Trophoblast cell (in vitro differentiated cells and primary cell): ENCODE measurements at regions not wholly inside any gene's neighbourhood (a gene's known extent, or its start where the extent isn't known, plus 50 kb on each side); places are given as distances from the start of the nearest gene placed in this dataset.

Experiments
- DNase-seq, 2 donors: peaks; one replicate each; pipeline ENCODE4 v3.0.0-alpha.2; 2016
- H2AFZ ChIP-seq: 2 replicates; pipeline ENCODE4 v1.6.1; 2013; ENCODE audit warnings: low read length, moderate library complexity, mild to moderate bottlenecking; ENCODE audit not compliant: insufficient read depth, poor library complexity
- H2AK5ac ChIP-seq: 2 replicates; pipeline ENCODE4 v1.6.1; 2013; ENCODE audit warnings: mild to moderate bottlenecking, low read length
- H2BK120ac ChIP-seq: 2 replicates; pipeline ENCODE4 v1.6.1; 2013; ENCODE audit warnings: low read length, mild to moderate bottlenecking, moderate library complexity; ENCODE audit not compliant: insufficient read depth, poor library complexity
- H2BK12ac ChIP-seq: 2 replicates; pipeline ENCODE4 v1.6.1; 2013; ENCODE audit warnings: mild to moderate bottlenecking, low read length, moderate library complexity
- H2BK5ac ChIP-seq: 2 replicates; pipeline ENCODE4 v1.6.1; 2013; ENCODE audit warnings: low read length, low read depth, moderate library complexity, mild to moderate bottlenecking; ENCODE audit not compliant: poor library complexity
- H3K14ac ChIP-seq: 2 replicates; pipeline ENCODE4 v1.6.1; 2013; ENCODE audit warnings: mild to moderate bottlenecking, low read length
- H3K18ac ChIP-seq: 2 replicates; pipeline ENCODE4 v1.6.1; 2013; ENCODE audit warnings: mild to moderate bottlenecking, low read length
- H3K23ac ChIP-seq: 2 replicates; pipeline ENCODE4 v1.6.1; 2013; ENCODE audit warnings: low read length
- H3K27ac ChIP-seq: 2 replicates; pipeline ENCODE4 v1.5.1; 2013; ENCODE audit warnings: low read depth, mild to moderate bottlenecking, inconsistent platforms, low read length, moderate library complexity
- H3K27me3 ChIP-seq: 2 replicates; pipeline ENCODE4 v1.6.1; 2013; ENCODE audit warnings: inconsistent platforms, mild to moderate bottlenecking, low read length, moderate library complexity; ENCODE audit not compliant: insufficient read depth
- H3K36me3 ChIP-seq, 2 experiments: 1 replicate in 1 of 2; 2 replicates in 1 of 2; pipeline ENCODE4 v1.6.1; 2013; ENCODE audit warnings: low read length in 2 of 2, mild to moderate bottlenecking in 2 of 2, moderate library complexity in 1 of 2; ENCODE audit not compliant: insufficient read depth in 2 of 2, control insufficient read depth in 1 of 2
- H3K4ac ChIP-seq: 2 replicates; pipeline ENCODE4 v1.6.1; 2013; ENCODE audit warnings: low read depth, mild to moderate bottlenecking, low read length, moderate library complexity
- H3K4me1 ChIP-seq, 2 experiments: 1 replicate in 1 of 2; 2 replicates in 1 of 2; pipeline ENCODE4 v1.6.1; 2013; ENCODE audit warnings: low read length in 2 of 2, mild to moderate bottlenecking in 2 of 2, moderate library complexity in 1 of 2; ENCODE audit not compliant: insufficient read depth in 2 of 2, control insufficient read depth in 1 of 2
- H3K4me2 ChIP-seq: 2 replicates; pipeline ENCODE4 v1.6.1; 2013; ENCODE audit warnings: inconsistent platforms, mild to moderate bottlenecking, low read length, moderate library complexity
- H3K4me3 ChIP-seq: 2 replicates; pipeline ENCODE4 v1.5.1; 2013; ENCODE audit warnings: mild to moderate bottlenecking, low read depth, low read length, inconsistent platforms
- H3K79me1 ChIP-seq: one replicate; pipeline ENCODE4 v1.6.1; 2013; ENCODE audit warnings: low read length
- H3K79me2 ChIP-seq: 2 replicates; pipeline ENCODE4 v1.6.1; 2013; ENCODE audit warnings: low read length, mild to moderate bottlenecking; ENCODE audit not compliant: control insufficient read depth, insufficient read depth, poor library complexity
- H3K9ac ChIP-seq: 2 replicates; pipeline ENCODE4 v1.6.1; 2013; ENCODE audit warnings: mild to moderate bottlenecking, low read length
- H3K9me3 ChIP-seq: 2 replicates; pipeline ENCODE4 v1.6.1; 2013; ENCODE audit warnings: low read depth, mild to moderate bottlenecking, control low read depth, inconsistent platforms, low read length; ENCODE audit not compliant: insufficient read depth
- H4K12ac ChIP-seq: 2 replicates; pipeline ENCODE4 v1.6.1; 2013; ENCODE audit warnings: low read depth, mild to moderate bottlenecking, low read length, moderate library complexity
- H4K8ac ChIP-seq: 2 replicates; pipeline ENCODE4 v1.6.1; 2013; ENCODE audit warnings: low read depth, mild to moderate bottlenecking, low read length, moderate library complexity
- H4K91ac ChIP-seq: one replicate; pipeline ENCODE4 v1.6.1; 2013; ENCODE audit warnings: low read depth, mild to moderate bottlenecking, low read length, moderate library complexity
- WGBS: extraction: QIAGEN DNeasy Blood & Tissue Kit; methylation state at CpG from one replicate; pipeline ENCODE4 v1.1.7; 2013; ENCODE audit warnings: missing lambda C conversion rate; ENCODE audit not compliant: insufficient read length, insufficient coverage; ENCODE audit errors: extremely low coverage; 5-methylcytosine and 5-hydroxymethylcytosine counted together

DNA sequence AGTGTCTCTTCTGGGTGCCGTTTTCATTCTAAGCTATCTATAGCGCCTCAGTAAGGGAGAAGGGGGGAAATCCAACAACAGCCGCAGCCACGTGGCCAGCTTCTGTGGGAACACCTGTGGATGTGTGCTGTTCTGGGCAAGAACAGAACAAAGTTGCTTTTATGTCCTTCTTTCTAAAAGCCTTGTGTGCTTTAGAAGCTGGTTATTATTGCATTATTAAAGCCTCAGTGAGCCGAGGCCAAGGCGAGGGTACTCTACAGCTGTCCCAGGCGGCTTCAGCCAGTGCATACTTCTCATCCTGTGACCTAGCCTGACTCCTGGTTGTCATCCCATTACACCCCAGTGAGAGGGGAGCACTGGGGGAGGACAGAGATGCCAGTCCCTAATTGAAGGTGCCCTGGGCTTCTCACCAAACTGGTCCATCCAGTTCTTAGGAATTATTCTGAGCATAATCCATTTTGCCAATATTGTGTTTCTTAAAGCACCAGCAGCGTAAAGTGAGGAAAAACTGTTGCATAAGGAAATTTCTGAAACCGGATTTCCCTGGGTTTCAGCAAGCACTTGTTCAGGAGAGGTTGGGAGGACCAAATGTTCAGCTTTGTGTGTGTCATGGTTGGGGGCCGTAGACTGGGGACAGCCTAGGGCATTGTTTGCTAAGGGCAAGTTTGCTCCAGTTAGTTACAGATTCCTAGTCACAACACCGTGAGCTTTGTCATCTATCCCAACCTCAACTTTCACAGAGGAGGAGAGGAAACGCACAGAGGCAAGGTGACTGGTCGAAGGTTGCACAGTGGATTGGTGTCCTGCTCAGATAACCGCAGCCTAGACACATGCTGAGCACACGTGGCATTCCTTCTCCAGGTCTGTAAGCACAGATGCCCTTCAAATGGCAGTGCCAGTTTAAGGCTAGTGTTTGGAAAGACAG, 61.0 kb upstream of the ATP1A1 start:
- H2BK12ac ChIP-seq: no peak overlapping the region
- H3K9ac ChIP-seq: no peak overlapping the region
- no peak overlapping the region for H2AFZ ChIP-seq
- no peaks in the 10 kb centered on the region for H3K9me3 ChIP-seq
- no peaks in the 10 kb centered on the region for H3K79me1 ChIP-seq
- H3K27me3 ChIP-seq: no peaks in the 10 kb centered on the region
- no peak overlapping the region for H3K23ac ChIP-seq
- H4K12ac ChIP-seq: no peak overlapping the region
- H4K91ac ChIP-seq: no peak overlapping the region
- WGBS: no CpG with 5 or more reads among the region's 15 CpGs
- peak overlapping the region; percentile 17 for H2BK120ac ChIP-seq
- no peaks in the 10 kb centered on the region for H3K36me3 ChIP-seq
- H3K4me1 ChIP-seq: peaks cover 11 to 13% of the 10 kb centered on the region in 2 experiments
- DNase-seq: peak; percentile 11 to 40
- H2AK5ac ChIP-seq: no peak overlapping the region
- H3K79me2 ChIP-seq: no peaks in the 10 kb centered on the region
- no peak overlapping the region for H4K8ac ChIP-seq
- H3K4me2 ChIP-seq: no peak overlapping the region
- no peak overlapping the region for H3K14ac ChIP-seq
- H3K4me3 ChIP-seq: no peak overlapping the region
- H3K4ac ChIP-seq: no peak overlapping the region
- no peak overlapping the region for H2BK5ac ChIP-seq
- H3K27ac ChIP-seq: no peak overlapping the region
- no peak overlapping the region for H3K18ac ChIP-seq

DNA sequence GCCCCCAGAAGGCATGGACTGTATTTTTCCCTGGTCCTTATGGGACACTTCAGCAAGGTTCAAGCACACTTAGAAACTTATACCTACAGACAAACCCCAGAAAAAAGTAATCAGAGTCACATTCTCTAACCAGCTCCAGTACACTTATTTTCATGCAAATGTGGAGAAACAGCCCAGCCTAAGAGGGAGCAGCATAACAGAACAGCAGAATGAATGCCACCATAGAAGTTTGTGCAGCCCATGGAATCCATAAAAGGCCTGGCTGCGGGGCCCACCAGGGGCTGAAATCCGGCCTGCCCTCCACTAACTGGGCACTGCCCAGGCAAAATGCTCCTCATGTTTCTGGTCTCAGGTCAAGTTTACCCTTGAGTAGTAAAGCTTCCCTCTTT, 60.4 kb upstream of the ATP1A1 start:
- H3K18ac ChIP-seq: no peak overlapping the region
- H2BK12ac ChIP-seq: no peak overlapping the region
- H2BK120ac ChIP-seq: no peak overlapping the region
- H3K79me2 ChIP-seq: no peaks in the 10 kb centered on the region
- H4K12ac ChIP-seq: no peak overlapping the region
- no peak overlapping the region for H3K4me2 ChIP-seq
- H2BK5ac ChIP-seq: no peak overlapping the region
- no peak overlapping the region for H4K91ac ChIP-seq
- no peaks in the 10 kb centered on the region for H3K79me1 ChIP-seq
- H4K8ac ChIP-seq: no peak overlapping the region
- no peak overlapping the region for H3K9ac ChIP-seq
- H3K4me3 ChIP-seq: no peak overlapping the region
- no peaks in the 10 kb centered on the region for H3K9me3 ChIP-seq
- no peak overlapping the region for H2AFZ ChIP-seq
- WGBS: no CpG with 5 or more reads among the region's 2 CpGs
- H3K27me3 ChIP-seq: no peaks in the 10 kb centered on the region
- no peak for DNase-seq
- H3K23ac ChIP-seq: no peak overlapping the region
- H3K14ac ChIP-seq: no peak overlapping the region
- no peak overlapping the region for H3K27ac ChIP-seq
- no peak overlapping the region for H2AK5ac ChIP-seq
- no peak overlapping the region for H3K4ac ChIP-seq
- no peaks in the 10 kb centered on the region for H3K36me3 ChIP-seq
- peaks cover 11 to 13% of the 10 kb centered on the region in 2 experiments for H3K4me1 ChIP-seq

DNA sequence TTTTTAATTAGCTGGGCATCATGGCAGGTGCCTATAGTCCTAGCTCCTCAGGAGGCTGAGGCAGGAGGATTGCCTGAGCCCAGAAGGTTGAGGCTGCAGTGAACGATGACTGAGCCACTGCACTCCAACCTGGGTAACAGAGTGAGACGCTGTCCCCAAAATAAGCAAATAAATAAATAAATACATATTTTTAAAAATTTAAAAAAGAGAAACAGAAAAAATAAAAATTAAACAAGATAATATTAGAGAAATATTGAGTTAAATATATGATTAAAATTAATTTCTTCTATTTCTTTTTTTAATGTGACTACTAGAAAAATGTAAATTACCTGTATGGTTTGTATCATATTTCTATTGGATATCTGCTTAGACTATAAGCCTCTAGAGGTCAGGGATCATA, 59.3 kb upstream of the ATP1A1 start:
- Histone ChIP-seq H3K9me3 (no peaks in the 10 kb centered on the region), H4K8ac (no peak overlapping the region), H3K4me1 (peaks cover 11 to 16% of the 10 kb centered on the region in 2 experiments), H3K14ac (no peak overlapping the region), H4K12ac (no peak overlapping the region), H3K23ac (no peak overlapping the region), H2BK120ac (no peak overlapping the region), H4K91ac (no peak overlapping the region), H2AK5ac (no peak overlapping the region), H2AFZ (no peak overlapping the region), H3K79me1 (no peaks in the 10 kb centered on the region), H3K27ac (no peak overlapping the region), H3K9ac (no peak overlapping the region), H3K18ac (no peak overlapping the region), H2BK5ac (no peak overlapping the region), H2BK12ac (no peak overlapping the region), H3K4ac (no peak overlapping the region), H3K79me2 (no peaks in the 10 kb centered on the region), H3K27me3 (no peaks in the 10 kb centered on the region), H3K36me3 (no peaks in the 10 kb centered on the region), H3K4me3 (no peak overlapping the region), H3K4me2 (no peak overlapping the region)
- WGBS: no CpG with 5 or more reads among the region's 2 CpGs
- DNase-seq: no peak

DNA sequence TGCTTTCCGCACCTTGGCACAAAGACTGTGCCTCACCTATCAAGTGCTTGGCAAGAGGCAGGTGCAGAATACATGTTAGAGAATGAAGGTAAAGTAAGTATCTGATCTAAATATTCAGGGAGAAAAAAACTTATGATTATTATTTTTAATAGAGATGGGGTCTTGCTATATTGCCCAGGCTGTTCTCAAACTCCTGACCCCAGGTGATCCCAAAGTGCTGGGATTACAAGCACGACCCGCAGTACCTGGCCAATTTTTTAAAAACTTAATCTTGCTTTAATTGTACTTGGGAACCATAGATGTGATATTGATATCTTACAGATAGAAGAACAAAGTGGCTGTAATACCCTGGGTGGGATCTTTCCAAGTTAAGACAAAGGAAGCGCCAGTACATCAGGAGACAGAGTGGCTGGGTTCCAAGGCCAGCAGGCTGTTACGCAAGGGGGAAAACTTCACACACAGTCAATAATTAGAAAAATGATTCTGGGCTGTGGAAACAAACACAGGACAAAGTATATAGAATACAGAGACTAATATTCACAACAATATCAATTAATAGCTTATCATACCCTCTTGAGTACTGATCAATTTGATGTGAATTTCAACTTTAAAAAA, 58.6 kb upstream of the ATP1A1 start:
- Histone ChIP-seq H3K14ac (no peak overlapping the region), H3K79me2 (no peaks in the 10 kb centered on the region), H4K12ac (no peak overlapping the region), H3K27me3 (no peaks in the 10 kb centered on the region), H2BK120ac (no peak overlapping the region), H4K8ac (no peak overlapping the region), H2AFZ (no peak overlapping the region), H3K79me1 (no peaks in the 10 kb centered on the region), H3K4me3 (no peak overlapping the region), H3K9me3 (no peaks in the 10 kb centered on the region), H2BK5ac (no peak overlapping the region), H3K36me3 (no peaks in the 10 kb centered on the region), H3K9ac (no peak overlapping the region), H4K91ac (no peak overlapping the region), H3K23ac (no peak overlapping the region), H3K4ac (no peak overlapping the region), H2BK12ac (no peak overlapping the region), H3K4me2 (no peak overlapping the region), H2AK5ac (no peak overlapping the region), H3K27ac (no peak overlapping the region), H3K4me1 (peaks cover 11 to 19% of the 10 kb centered on the region in 2 experiments), H3K18ac (no peak overlapping the region)
- DNase-seq: no peak
- no CpG with 5 or more reads among the region's 5 CpGs for WGBS
